ENCODE measurements at regions not wholly inside any gene's neighbourhood (a gene's known extent, or its start where the extent isn't known, plus 50 kb on each side); places are given as distances from the start of the nearest gene placed in this dataset.
A peak's percentile ranks its signal among the peaks of the same experiment; 100 is the strongest.

DNA sequence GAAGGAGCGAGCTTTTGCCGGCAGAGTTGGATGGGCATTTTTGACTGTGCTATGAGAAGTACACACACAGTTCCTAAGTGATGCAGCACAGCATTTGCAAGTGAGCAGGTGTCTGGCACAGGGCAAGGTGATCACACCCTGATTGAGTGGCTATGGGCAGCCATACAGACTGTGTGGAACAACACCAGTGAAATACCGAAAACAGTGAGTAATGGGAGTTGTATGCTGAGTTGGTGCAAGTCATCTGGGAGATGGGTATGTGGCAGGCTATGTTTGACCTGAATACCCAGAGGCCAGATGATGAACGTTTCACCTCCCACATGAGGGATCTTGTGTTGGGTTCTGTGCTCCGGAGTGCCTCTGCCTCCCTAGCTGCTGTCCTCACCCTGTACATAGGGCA, 53.5 kb upstream of the TIPARP start:
- intact Hi-C loops (cut with DNase I): no loop called here
- no peak overlapping the region for H3K4me3 ChIP-seq
- DNase-seq: no peak
- ATAC-seq: no peak
- H3K27me3 ChIP-seq: no peaks in the 10 kb centered on the region
- 79 to 85% methylated on average over 5 of the region's 5 CpGs for WGBS, 2 donors
- no peaks in the 10 kb centered on the region for H3K4me1 ChIP-seq
- FAIRE-seq: no peak
- no peak overlapping the region for H3K27ac ChIP-seq
- TF ChIP-seq, protein P1, sequence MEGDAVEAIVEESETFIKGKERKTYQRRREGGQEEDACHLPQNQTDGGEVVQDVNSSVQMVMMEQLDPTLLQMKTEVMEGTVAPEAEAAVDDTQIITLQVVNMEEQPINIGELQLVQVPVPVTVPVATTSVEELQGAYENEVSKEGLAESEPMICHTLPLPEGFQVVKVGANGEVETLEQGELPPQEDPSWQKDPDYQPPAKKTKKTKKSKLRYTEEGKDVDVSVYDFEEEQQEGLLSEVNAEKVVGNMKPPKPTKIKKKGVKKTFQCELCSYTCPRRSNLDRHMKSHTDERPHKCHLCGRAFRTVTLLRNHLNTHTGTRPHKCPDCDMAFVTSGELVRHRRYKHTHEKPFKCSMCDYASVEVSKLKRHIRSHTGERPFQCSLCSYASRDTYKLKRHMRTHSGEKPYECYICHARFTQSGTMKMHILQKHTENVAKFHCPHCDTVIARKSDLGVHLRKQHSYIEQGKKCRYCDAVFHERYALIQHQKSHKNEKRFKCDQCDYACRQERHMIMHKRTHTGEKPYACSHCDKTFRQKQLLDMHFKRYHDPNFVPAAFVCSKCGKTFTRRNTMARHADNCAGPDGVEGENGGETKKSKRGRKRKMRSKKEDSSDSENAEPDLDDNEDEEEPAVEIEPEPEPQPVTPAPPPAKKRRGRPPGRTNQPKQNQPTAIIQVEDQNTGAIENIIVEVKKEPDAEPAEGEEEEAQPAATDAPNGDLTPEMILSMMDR (IDR thresholded peaks at IDR 0.05): no peak
- no peaks in the 10 kb centered on the region for H3K36me3 ChIP-seq
- no peaks in the 10 kb centered on the region for H3K9me3 ChIP-seq

DNA sequence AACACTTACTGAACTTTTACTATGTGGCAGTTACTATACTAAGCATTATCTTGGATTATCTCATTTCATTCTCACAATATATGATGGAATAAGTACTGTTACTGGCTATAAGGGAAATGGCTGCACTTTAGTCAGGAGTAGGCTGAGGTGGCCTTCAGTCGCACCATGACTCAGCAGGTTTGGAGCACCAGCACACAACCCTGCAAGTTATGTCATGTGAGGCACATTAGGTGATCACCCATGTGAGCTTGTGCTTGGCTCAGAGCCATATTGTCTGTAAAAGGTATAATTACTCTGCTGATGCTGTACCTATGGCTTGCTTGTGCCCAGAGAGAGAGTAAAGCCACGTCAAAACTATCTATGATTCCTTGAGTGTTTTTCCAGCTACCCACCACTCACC, 54.1 kb upstream of the TIPARP start:
- TF ChIP-seq, protein P1 (IDR thresholded peaks at IDR 0.05): no peak
- intact Hi-C loops (cut with DNase I): no loop called here
- H3K4me3 ChIP-seq: no peak overlapping the region
- H3K27ac ChIP-seq: no peak overlapping the region
- H3K27me3 ChIP-seq: no peaks in the 10 kb centered on the region
- ATAC-seq (peak in 2 of 4 donors; percentile 60 to 66), FAIRE-seq (no peak), DNase-seq (no peak)
- whole genome bisulfite sequencing, 2 donors: 74 to 76% methylated on average over 2 of the region's 2 CpGs
- no peaks in the 10 kb centered on the region for H3K9me3 ChIP-seq
- H3K36me3 ChIP-seq: no peaks in the 10 kb centered on the region
- H3K4me1 ChIP-seq: no peaks in the 10 kb centered on the region

DNA sequence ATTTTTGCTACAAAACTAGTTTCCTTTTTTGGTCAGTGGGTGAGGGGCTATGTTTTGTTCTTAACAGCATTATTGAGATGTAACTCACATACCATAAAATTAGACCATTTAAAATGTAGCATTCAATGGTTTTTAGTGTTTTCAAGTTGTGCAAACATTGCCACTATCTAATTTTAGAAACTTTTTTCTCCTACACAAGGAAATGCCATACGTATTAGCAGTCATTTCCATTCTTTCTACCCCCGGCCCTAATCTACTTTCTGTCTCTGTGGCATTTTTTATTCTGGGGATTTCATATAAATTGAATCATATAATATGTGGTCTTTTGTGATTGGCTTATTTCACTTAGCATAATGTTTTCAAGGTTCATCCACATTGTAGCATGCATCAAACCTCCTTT, 55.0 kb upstream of the TIPARP start:
- Histone ChIP-seq H3K36me3 (no peaks in the 10 kb centered on the region), H3K4me3 (no peak overlapping the region), H3K9me3 (no peaks in the 10 kb centered on the region), H3K4me1 (no peaks in the 10 kb centered on the region), H3K27ac (no peak overlapping the region), H3K27me3 (no peaks in the 10 kb centered on the region)
- DNase-seq (no peak), FAIRE-seq (no peak), ATAC-seq (no peak)
- TF ChIP-seq, protein P1 (IDR thresholded peaks at IDR 0.05): no peak
- WGBS, 2 donors: 58 to 71% methylated on average over 2 of the region's 2 CpGs
- intact Hi-C loops (cut with DNase I): no loop called here

DNA sequence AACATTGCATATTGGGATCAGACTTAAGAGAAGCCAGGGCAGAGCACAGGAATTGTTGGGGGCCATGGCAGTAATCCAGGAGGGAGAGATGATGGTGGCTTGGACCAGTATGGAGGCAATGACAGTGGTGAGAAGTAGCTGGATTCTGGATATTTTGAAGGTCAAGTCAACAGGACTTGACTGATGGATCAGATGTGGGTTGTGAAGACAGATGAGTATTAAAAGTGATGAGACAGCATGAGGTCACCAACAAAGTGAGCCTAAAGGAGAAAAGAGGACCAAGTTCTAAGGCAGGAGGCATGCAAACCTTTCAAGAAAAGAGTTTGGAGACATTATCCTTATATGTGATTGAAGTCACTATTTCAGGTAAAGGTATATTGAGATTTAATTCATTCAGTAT, 56.6 kb upstream of the TIPARP start:
- TF ChIP-seq, protein P1 (IDR thresholded peaks at IDR 0.05): no peak
- no peak for FAIRE-seq
- Histone ChIP-seq H3K27ac (no peak overlapping the region), H3K4me1 (no peaks in the 10 kb centered on the region), H3K4me3 (no peak overlapping the region), H3K27me3 (no peaks in the 10 kb centered on the region), H3K36me3 (no peaks in the 10 kb centered on the region), H3K9me3 (no peaks in the 10 kb centered on the region)
- intact Hi-C loops (cut with DNase I): no loop called here
- no peak for ATAC-seq
- no peak for DNase-seq

DNA sequence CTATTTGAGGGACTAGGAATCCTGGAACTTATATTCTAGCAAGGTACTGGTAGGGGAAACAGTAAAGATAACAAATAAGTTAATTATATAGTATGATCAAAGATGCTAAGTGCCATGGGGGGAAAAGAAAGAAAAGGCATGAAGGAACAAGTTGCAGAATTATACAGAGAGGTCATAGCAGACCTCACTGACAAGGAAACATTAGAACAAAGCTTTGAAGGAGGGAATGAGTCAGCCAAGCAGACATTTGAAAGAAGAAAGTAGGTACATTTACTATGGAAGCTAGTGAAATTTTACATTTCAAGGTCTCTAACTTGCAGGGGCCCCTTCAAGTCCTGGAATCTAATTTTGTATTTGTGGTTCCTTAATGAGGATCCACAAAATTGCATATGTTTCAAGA, 57.2 kb upstream of the TIPARP start:
- Histone ChIP-seq H3K9me3 (no peaks in the 10 kb centered on the region), H3K27me3 (no peaks in the 10 kb centered on the region), H3K4me3 (no peak overlapping the region), H3K27ac (no peak overlapping the region), H3K4me1 (no peaks in the 10 kb centered on the region), H3K36me3 (no peaks in the 10 kb centered on the region)
- intact Hi-C loops (cut with DNase I): no loop called here
- ATAC-seq (no peak), DNase-seq (no peak), FAIRE-seq (no peak)
- TF ChIP-seq, protein P1 (IDR thresholded peaks at IDR 0.05): no peak
